GM18498 (cell line): ENCODE measurements at regions not wholly inside any gene's neighbourhood (a gene's known extent, or its start where the extent isn't known, plus 50 kb on each side); places are given as distances from the start of the nearest gene placed in this dataset.

ENCODE experiments used
- ATAC-seq: cut with Tn5 transposase; IDR thresholded peaks from one replicate; pipeline ENCODE4 v1.9.1; 2021; ENCODE audit warnings: mild to moderate bottlenecking, moderate library complexity; ENCODE audit not compliant: unreplicated experiment

DNA sequence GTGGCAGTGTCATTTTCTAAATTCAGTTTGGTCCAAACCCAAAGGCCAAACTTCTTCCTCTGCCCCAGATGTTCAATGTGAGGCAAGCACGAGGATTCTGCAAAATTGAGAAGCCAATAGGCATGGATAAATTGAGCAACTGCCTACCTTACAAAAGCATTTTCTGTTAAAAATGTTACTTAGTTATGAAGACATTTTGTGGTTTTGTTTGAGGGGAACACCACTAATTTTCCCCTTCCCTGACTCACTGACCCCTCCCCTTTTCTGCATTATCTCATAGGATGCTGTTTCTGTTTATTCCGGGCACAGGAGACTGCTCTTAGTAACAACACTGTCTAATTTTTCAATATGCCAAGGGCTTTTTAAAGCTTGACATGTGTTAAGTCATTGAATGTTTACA, 462.8 kb downstream of the INSC start:
- no peak for ATAC-seq

DNA sequence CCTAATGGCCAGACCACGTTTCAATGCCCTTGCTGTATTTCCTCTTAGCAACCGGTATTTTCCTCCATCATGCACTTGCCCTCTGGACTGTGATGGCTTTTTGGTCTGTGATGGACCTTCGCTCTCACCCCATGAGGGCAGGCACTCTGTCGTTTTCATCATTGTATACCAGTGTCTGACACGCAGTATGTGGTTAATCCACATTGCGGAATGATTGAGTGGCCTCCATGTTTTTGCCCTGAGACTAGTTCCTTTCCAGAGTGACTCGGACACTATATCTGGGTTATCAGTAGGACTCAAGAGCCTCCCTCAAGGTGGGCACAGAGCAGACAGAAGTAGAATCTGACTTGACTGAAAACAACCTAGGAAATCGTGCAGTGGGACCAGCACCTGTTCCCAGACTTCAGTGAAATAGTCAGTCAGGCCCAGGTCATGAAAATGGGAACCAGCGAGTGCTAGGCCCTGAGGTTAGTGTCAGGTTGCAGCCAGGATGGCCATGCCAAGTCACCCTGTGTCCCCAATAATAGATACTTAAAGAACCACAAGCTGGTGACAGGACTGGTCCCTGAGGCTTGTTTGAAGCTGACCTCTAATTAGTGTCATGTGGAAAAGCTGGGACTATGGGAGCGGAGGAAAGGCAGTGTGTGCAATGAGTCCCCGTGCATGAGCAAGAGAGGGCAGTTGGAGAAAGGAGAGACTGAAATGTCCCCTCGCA, 464.7 kb downstream of the INSC start:
- ATAC-seq, result no peak

DNA sequence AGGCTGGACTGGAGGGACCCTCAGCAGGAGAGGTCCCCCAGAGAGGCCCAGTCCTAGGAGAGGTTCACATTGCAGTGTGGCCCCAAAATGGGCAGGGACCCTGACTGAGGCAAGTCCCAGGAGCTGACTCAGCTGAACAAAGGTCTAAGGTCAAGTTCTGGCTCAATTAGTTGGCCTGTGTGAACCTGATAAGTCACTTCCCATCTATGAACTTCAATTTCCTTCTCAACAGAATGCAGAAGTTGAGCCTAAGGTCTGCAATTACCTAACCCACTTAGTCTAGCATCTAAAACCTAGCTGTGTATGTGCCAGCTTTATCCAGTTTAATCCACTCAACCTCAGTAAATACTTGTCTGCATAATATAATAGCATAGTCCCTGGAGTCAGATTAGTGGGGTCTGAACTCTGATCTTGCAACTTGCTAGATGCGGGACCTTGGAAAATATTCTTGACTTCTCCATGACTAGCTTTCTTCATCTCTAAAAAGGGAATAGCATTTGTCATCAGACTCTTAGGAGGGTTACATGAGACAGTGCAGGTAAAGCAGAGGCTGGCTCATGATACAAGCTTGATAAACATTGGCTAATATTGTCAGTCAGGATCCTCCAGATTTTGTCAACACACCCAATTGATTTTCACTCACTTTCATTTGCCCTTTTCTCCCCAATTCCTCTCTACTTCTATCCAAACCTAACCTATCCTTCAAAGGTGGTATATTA, 465.5 kb downstream of the INSC start:
- no peak for ATAC-seq

DNA sequence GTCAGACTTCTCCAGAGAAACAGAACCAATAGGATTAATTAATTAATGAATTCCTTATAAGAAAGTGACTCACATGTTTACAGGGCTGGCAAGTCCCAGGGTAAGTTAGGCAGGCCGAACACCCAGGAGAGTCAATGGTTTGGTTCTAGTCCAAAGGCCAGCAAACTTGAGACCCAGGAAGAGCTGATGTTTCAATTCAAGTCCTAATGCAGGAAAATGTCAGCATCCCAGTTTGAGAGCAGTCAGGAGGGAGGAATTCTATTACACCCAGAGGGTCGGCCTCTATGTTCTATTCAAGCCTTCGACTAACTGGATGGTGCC, 466.0 kb downstream of the INSC start:
- ATAC-seq, result no peak

DNA sequence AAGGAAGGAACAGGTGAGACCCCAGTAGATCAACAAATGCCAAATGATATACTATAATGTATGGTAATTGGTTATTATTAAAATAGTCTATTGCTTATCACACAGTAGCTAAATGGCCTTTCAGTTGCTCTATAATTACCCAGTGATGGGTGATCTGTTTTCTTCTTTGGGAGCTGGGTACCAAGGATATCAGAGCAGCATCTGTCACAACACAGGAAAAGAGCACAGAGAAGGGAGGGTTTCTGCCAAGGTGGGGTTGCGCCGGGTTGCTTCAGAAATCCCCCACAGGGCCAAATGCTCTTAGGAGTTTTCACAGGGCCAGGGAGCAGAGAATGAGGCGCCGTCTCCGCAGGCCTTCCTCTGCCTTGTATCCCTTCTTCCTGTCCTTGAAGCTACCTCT, 469.4 kb downstream of the INSC start:
- no peak for ATAC-seq

DNA sequence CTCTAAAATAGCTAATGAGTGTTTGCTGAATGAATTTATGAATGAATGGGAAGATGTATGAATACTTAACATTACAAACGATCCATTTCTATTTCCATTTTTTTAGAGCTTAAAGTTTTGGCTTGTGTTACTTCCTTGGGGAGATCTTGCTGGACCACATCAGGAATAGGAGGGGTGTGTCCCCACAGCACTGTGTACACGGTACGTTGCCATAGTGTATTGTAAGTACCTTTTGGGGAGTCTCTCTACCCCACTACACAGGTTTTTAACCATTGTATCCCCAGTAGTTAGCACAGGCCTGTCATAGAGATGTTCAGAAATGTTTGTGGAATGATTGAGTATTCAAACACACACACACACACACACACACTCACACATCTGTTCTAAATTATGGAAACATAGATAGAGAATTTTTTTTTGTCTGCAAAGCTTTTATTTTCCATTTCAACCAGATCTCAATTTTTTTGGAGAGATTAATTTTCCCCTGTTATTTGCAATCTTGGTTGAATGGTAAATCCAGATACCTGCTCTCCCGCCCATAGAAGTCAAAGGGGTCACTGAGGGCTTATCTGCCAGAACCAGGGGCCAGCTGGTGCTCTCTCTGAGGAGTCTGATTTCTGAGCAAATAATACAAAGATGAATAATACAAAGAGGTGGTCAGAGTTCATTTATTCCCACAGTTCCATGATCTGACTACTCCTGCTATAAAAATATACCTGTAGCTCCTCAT, 471.0 kb downstream of the INSC start:
- no peak for ATAC-seq

DNA sequence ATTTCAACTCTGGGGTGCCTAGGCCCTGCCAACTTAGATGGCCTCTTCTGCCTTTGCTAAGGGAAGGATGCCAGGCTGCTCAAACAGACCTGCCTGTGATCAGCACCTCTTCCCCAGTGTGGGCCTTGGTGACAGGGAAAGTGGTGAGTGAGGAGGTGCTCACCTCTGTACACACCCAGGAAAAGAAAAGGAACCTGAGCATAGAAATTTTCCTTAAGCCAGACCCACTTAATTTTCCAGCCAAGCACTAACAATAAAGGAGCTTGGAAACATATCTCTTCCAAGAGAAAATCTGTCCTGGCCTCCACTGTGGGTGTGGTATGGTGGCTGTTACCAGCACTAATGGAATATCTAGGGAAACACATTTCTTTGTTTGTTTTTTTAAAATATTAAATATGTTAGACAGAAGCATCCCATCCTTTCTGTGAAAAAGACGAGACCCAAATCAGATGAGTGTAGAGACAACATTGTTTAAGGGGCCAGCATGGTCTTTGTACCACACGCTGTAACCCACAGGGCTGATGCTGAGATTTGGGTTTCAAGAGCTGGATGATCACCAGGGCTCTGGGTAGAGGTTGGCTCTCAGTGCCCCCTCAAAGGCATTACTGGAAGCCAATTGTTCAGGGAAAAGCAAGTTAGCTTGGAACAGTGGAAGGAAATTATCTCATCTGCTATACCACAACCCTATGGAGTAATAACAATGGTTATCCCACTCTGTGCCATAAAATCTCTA, 472.2 kb downstream of the INSC start:
- no peak for ATAC-seq

DNA sequence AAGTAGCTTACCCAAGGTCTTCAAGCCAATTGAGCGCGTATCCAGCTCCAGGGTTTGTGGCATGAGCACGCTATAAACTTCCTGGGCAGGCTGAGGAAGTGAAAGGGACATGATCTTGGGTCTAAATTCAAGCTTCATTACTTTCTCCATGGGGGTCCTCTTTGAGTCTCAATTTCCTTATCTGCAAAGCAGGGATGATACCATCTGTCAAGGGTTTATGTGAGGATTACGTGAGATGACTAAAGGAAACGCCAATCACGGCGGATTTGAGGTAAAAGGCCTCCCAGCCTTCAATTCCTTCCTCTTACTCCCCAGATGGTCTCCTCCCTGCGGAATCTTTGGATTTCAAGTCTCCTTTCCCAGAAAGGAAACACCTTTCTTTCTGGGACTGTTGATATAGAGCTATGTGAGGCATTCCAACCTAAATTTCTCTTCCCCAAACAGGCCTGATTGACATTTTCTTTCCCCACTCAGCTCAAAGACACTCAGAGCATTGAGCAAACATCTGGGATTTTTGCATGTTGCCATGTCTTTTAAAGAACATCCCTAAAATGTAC, 474.4 kb downstream of the INSC start:
- no peak for ATAC-seq

DNA sequence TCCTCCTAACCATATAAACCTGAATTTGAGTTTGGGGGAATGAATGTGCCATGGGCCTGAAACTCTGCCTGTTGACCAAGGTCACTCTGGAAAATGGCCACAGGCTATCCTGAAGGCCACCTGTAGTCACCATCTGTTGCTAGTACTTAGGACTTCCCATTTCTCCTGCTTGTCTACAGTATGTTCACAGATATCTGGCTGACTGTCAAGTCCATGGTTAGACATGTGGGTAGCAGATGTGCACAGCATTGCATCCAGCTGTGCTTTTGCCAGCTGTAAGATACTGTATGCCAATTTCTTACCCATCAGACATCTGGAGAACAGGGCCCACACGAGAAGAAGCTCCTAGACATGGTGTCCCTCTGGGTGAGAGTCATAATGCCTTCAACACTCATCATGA, 475.4 kb downstream of the INSC start:
- ATAC-seq, result no peak

DNA sequence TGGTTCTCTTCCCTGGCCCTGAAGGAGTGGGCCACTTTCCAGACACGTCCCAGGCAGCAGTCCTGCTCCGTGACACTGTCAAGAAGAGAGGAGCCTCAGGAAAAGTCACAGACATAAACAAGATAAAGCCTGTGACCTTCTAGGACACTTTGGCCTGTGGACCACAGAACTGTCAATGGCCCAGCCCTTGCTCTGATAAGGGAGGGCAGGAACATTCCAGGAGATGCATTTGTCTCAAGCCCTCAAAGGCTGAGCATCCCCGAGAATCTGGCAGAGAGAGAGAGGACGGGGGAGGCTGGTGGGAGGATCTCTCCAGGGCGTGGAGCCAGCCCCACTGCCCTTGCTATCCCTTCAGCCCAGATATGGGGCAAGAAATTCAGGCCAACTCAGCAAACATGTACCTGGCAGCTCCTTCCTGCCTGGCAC, 476.4 kb downstream of the INSC start:
- ATAC-seq, result no peak

DNA sequence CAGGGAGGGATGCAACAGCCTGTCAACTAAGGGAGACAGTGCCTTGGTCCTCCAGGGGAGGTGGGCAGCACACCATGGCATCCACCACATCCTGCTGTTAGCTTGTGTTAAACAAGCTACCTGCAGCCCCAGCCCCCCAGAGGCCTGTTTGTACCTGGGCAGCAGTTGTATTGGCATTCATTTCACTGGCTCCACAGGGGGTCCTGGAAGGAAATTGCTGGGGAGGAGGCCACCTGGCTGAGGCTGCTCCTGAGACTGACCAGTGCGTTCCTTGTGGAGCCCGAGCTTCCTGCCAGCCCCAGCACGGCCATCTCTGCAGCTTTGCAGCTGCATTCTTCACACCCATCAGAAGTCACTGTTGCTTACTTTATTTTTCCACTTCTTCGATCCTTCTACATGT, 479.9 kb downstream of the INSC start:
- no peak for ATAC-seq

DNA sequence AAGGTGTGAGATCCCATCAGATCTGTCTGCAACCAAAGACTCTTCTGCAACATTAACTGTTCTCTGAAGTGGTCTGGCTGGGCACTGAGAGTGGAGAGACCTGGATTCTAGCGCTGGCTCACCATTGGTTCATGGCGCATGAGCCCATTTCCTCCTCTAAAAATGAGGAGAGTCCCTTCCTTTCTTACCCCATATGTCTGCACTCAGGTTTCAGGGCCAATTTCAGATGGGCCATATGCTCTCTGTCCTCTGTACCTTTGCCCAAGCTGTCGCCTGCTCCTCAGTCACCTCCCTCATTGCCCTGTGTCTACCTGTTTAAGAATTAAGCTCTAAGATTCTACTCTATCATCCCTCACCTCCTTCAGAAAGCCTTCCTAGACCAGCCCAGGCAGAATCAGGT, 484.7 kb downstream of the INSC start:
- no peak for ATAC-seq

DNA sequence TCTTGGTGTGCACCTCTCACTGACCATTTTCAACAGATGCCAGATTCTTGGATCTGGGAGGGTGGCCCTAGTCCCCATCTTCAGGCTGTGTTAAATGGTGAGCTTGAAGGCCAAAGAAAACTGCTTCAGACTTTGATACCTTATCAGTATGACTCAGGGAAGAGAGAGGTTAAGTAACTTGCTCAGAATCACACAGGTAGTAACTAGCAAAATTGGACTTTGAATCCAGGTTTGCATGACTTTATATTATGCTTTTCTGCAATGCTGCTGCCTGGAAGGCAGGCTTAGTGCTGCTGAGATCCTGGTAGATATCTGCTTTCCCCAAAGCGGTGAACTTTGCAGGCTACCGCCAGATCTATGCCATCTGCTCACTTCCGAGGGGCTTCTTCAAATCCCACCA, 487.3 kb downstream of the INSC start:
- ATAC-seq, result no peak

DNA sequence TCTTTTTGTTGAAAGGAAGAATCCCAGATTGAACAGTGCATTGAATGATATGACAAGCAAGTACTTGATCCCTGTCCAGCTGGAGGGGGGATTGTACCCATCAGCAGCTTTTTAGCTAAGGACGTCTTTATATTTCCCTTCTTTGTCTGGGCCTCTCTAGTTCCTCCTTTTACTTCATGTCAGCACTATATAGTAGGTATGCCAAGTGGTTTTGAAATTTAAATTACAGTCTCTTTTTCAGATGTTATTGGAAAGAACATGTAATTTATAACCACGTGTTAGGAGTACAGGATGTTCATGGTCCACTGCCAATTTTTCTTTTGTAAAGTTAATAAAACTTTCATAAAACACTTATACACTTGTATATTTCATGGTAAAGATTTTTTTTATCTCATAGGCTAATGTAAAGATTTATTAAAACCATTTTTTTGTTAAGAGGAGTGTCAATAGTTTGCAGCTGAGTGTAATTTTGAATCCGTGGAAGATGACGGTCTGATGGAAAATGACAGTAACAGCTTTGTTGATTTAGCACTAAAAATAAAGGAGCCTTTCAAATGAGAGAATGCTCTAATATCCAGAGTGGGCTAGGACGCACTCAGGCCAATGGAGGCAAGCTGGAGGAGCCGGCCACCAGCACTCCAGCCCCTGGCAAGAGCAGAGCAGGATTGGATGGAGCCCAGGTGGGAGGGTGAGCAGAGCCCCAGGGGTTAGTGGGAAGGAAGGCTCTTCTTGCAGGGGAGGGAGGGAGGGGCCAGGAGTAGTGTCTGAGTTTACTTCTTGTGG, 488.3 kb downstream of the INSC start:
- ATAC-seq, result no peak

DNA sequence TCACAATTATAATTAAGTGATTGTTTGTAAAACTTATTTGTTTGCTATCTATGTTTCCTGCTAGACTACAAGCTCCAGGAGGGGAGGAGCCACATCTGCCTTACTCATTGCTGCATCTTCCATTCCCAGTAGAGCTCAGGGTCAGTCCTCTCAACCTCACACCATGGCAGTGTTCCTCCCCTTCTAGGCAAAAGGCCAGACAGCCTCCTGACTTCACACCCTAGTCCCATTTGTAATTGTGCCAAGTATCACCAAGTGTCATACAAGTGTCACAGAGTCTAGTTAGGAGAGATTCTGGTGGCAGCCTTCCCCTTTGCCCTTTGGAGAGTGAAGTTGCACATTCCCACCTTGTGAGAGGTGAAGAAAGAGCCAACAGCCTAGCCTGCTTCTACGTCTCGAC, 490.4 kb downstream of the INSC start:
- ATAC-seq, result no peak

DNA sequence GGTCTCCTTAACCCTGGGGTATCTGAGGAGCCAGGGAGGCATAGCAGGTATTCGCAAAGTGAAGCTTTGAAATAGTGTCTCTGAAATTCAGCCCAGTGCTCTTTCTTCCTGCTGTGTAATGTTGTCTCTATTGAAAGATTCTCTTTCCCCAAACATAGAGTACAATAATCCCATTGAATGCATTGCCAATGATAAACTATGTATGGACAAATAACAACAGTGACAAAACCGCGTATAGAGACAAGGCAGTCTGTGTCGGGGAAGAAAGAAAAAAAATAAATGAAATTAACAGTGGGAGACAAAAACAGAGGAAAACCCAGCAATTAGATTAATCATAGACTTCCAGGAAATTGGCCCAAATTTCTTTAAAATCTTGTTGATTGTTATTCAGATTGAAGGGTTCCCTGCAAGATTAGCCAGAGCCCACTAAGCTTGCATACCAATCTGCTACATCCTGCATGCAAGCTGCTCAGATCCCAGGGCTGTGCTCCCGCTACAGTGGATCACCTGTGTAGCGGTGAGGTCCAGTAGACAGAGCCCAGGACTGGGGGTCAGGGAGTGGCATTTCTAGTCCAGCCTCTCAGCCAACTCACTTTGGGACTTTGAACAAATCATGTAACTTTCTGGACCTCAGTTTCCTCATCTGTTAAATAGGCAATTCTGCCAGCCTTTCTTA, 492.8 kb downstream of the INSC start:
- ATAC-seq, result no peak

DNA sequence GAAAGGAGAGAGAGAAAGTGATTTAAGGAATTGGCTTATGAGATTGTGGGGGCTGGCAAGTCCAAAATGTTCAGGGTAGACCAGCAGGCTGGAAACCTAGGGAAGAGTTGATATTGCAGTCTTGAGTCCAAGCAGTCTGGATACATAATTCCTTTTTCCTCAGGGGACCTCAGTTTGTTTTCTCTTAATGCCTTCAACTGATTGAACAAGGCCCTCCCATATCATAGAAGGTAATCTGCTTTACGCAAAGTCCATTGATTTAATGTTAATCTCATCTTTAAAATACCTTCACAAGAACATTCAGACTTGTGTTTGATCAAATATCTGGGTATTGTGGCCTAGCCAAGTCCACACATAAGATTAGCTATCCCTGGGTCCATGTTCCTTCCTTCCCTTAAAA, 494.7 kb downstream of the INSC start:
- ATAC-seq, result no peak

DNA sequence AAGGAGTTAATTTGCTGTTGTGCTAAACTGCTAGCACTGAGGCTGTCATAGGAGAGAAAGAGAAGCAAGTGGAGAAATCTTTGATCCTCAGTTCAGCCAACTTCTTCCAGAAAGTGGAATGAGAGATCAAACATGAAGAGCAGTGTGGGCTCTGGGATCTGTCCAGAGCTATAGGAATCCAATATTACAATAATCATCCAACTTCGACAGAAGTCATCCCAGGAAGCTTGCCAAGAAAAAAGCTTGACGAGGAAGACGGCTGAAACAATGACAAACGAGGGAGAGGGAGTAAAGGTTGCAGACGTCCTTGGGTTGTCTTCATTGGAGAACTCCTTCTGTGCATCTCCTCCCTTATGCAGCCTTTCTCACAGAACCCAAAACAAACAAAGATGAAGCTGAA, 496.2 kb downstream of the INSC start:
- no peak for ATAC-seq

DNA sequence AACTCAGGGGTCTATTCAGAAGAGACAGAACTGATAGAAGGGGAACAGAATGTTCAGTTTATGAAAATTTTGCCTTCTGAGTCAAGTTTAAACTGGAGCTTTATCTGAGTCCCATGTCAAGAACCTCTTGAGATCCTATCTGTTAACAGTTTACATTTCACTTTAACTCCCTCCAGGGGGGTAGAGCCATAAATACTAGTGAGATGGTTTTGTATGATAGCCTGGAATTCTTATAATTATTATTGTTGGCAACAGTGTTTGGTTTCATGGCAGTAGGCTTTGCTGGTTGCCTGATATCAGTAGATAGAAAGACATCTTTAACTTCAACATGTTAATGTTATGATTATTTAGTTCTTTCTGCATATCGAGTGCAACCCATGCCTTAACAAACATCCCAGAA, 498.5 kb downstream of the INSC start:
- ATAC-seq, result no peak

DNA sequence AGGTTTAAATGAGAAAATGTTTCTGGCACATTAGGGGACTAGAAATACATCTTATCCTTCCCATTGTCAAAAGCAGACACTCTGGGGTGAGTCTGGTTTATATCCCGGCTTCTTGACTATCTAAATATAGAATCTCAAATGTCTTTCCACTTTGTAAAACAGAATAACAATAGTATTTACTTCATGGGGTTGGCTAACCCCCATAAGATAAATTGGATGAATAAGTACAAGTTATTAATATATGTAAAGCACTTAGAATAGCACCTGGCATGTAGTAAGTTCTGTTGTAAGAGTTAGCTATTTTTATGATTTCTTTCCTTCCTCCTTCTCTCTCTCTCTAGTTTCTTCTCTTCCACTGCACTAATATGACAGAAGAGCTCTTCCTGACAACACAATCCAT, 499.1 kb downstream of the INSC start:
- ATAC-seq, result no peak
